GM19023 (cell line): ENCODE measurements at regions not wholly inside any gene's neighbourhood (a gene's known extent, or its start where the extent isn't known, plus 50 kb on each side); places are given as distances from the start of the nearest gene placed in this dataset.

Experiments used
- ATAC-seq: cut with Tn5 transposase; IDR thresholded peaks from one replicate; pipeline ENCODE4 v1.9.1; 2021; ENCODE audit warnings: mild to moderate bottlenecking, moderate library complexity; ENCODE audit not compliant: unreplicated experiment

DNA sequence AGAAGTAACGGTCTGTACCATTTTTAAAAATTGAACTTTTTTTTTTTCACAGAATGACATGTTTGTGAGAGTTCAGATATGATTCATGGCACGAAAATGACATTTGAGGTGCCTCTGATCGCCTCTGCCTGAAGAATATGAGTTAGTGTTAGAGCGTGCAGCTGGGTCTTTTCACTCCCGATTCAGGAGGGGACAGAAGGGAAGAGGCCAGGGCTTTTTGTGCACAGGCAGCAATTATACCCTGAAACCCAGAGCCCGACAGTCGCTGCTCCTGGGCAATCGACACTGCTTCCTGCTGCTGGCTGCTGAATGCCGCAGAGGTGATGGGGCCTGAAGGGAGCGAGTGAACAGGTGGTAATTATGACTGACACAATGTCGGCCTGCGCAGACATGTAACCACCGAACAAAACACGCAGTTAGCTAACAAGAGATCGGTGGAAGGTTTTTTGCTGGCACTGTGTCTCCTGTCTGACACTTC is 652.0 kb upstream of the NOX3 start:
- ATAC-seq: no peak

DNA sequence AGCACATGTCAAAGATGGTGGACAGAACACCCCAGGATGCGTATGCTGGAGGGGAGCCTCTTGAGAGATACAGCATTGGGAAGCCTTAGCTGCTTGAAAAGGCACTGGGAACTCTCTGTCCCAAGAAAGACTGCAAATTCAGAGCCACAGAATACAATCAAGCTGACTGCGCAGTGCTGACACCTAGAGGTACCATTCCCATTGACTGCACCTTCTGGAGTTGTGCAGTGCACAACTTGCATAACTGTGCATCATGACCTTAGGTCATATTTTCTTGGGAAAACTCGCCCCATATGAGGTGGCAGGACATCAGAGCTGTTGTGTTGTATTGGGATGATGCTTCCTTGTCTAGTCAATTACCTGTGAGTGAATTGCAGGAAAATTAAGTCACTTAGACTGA is 646.5 kb upstream of the NOX3 start:
- no peak for ATAC-seq

DNA sequence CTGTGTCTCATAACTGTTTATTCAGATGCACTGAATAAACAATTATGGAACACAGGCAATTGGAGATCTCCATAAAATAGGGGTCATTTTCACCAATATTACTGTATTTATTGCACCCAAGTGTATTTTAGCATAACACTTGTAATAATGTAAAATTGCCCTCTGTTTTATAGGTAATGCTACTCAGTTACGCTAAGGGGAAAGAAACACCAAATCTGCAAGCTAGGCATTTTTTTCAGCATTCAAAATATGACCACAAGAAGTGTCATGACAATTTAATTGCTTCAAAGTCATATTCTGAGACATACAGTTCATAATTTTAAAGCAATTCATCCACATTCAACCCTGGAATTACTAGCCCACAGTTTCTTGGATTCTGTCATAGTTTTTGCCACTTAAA is 643.2 kb upstream of the NOX3 start:
- no peak for ATAC-seq

DNA sequence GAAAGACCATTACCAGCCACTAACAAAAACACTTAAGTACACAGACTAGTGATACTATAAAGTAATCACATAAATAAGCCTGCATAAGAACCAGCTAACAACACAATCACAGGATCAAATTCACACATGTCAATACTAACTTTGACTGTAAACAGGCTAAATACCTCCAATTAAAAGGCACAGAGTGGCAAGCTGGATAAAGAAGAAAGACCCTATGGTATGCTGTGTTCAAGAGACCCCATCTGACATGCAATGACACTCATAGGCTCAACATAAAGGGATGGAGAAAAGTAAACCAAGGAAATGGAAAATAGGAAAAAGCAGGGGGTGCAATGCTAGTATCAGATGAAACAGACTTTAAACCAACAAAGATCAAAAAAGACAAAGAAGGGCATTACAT is 631.8 kb upstream of the NOX3 start:
- ATAC-seq: no peak

DNA sequence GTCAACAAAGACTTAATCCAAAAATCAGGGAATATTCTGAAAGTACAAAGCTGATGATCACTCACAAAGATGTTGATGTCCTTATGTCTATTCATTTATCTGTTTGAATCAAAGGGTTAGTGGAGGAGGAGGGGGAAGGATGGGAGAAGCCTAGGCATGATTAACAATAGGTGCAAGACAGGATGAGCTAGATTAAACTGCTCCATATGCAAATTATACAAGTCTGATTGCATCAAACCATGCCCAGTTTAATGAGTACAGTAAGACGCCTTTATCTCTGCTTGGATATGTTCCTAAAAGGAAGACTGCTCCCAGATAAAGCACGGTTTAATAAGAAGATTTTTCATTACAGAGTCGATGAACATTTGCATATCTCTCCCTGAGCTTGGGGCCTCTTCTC is 626.4 kb upstream of the NOX3 start:
- ATAC-seq: no peak

DNA sequence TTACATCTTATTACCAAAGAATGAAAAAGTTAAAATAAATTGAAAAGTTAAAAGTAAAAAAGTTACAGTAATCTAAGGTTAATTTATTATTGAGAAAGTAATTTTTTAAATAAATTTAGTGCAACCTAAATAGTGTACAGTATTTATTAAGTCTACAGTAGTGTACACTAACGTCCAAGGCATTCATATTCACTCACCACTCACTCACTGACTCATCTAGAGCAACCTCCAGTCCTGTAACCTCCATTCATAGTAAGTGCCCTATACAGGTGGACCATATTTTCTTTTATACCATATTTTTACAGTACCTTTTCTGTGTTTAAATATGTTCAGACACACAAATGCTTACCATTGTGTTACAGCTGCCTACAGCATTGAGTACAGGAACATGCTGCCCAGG is 624.7 kb upstream of the NOX3 start:
- no peak for ATAC-seq

DNA sequence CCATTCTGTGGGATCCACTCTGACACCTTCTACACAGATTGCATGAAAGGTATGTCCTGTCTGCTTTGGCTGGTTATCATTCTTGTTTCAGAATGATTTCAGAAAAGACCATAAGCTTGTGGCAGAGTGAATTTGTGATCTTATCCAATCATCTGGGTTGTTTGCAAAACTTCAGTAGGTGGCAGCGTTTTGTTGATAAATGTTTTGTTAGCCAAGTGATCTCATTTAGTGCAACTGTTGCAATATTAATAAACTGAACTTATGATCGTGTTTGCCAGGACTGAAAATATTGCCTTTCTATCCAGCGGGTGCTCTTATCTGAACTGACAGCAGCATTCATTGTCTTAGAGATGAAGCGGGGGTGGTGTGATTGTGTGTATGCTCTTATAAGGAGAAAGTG is 613.2 kb upstream of the NOX3 start:
- no peak for ATAC-seq

DNA sequence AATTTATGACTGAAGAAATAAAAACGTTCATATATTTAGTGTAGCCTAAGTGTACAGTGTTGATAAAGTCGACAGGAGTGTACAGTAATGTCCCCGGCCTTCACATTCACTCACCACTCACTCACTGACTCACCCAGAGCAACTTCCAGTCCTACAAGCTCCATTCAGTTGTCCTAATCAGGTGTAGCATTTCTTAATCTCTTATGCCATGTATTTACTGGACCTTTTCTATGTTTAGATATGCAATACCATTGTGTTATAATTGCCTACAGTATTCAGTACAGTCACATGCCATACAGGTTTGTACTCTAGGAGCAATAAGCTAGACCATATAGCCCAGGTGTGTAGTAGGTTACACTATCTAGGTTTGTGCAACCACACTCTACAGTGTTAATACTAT is 610.2 kb upstream of the NOX3 start:
- no peak for ATAC-seq

DNA sequence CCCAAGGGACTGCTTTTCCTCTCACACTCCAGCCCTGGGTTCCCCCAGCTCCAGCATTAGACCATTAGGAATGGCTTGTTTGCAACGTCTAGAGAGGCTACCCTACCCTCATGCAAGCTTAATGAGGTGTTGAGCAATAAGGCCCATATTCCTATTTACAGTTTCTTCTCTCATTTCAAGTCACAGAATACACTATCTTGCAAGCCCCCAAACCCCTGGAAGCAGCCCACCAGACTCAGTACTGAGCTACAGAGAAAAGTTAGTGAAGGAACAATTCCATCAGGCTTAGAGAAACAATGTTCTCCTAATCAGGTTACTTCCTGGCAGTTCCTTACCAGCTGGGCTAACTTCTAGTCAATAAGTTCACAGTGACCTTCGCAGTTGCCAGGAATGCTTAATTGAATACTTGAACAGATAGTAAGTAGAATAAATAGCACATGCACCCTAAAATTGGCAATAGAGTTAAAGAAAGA is 606.5 kb upstream of the NOX3 start:
- no peak for ATAC-seq

DNA sequence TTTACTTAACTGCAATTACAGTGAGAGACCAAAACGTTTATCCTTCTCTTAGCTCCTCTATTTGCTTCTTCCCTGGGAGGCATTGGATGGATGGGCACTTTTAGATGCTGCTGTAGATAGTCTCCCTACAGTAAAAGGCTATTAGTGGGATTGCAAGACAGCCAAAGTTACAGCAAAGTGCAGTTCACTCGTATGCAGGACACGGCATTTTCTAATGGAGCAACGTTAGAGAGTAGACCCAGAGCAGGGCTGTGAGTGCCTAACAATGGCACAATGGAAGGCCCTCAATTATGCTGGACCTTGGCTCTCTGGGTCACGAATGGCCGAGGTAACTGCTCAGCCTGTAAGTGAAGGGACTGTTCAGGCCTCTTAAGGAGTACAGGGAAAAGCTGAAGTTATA is 605.8 kb upstream of the NOX3 start:
- ATAC-seq: no peak

DNA sequence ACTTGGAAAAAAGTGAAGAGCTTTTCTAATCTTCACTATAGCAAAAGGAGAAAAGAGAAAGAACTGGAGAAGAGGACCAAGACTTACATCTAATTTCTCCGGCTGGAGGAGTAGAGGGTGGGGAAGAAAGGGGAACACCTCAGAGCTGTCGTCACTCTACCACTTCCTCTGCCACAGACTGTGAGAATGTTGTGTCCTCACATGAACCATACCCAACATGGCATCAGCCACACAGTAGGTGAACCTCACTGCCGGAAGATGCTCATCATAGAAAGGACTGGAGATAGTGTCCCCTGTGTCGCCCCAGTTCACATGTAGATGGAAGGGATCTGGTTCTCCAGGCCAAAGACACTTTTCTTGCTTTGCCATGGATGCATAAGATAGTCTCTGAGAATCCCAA is 604.4 kb upstream of the NOX3 start:
- no peak for ATAC-seq

DNA sequence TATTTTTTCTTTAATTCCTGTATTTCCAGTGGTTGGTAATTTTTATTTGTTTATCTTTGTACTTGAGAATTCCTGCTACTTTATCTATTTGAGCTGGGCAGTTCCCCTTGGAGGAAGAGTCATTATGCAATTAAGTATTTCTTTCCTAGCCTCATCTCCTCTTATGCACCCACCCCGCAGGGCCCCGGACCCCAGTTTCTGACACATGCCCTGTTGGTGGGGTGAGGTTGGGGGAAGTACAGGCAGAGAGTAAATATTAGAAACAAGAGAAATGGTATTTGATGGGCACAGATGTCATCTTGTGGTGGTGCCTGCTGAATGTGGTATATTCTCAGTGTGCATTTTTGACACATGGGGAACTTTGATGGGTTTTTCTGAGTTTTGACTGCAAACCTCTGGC is 602.7 kb upstream of the NOX3 start:
- no peak for ATAC-seq

DNA sequence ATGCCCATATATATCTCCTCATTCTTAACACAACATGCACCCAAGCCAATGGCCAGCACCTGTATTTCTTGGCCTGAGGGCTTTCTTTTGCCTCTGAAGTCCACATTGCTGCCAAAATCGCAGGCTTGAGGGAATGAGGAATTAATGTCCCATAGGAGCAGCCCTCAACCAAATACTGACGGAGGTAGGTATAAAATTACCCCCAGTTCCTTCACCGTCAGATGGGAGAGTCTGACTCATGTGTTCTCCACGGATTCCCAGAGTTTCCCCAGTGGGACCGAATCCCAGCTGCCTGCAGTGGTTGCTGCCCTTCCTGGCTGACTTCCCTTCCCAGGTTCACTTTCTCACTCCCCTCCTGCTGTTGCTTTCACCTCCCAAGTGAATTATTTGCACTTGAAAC is 602.2 kb upstream of the NOX3 start:
- ATAC-seq: no peak

DNA sequence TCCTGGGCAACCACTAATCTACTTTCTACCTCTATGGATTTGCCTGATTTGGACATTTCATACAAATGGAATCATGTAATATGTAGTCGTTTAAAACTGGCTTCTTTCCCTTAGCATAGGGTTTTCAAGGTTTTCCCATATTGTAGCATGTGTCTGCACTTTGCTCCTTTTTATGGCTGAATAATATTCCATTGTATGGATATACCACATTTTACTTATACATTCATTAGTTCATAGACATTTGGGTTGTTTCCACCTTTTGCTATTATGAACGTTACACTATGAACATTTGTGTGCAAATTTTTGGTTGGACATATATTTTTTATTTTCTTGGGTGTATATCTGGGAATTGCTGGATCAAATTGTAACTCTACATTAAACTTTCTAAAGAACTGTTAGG is 600.4 kb upstream of the NOX3 start:
- ATAC-seq: no peak

DNA sequence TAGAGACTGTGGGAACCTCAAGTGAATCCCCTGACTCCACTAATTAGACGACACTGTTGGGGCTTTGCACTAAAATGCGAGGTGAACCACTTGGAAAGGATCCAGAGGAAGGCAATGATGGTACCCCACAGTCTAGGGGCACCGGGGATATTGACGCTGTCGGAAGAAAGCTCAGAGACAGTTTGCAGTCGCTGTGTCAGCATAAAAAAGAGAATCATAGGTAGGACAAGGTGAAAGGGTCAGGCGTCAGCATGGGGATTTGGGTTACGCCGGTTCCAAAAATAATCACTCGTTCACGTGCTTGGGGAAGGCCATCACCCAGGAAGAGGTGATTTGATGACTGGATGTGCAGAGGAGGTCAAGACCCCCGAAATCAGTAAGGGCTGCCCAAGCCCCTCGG is 598.0 kb upstream of the NOX3 start:
- no peak for ATAC-seq

DNA sequence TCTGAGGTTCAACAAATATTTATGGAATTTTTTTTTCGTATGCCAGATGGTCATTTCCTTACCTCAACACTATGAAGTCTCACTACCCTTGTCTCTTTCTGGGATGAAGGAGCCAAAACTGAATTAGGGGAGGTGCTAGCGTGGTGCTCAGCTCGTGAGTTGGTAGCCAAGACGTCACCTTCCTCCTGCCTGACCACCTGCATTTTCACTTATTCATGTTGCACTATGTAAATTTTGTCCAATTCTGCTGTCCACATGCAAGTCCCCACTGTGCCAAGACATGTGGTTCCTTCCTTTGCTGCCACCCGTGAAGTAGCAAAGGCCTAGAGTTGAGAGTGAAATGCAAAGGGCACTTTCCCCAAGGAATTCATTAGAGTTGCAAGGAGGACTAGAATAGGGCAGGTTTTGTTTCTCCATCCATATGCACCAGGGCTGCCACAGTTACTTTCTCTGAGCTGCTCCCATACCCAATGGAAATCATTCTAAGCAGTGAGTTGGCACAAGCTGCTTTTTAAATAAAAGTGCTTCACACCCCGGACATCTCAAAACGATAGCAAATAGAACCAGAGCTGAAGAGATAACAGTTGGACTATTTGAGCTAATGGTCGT is 591.3 kb upstream of the NOX3 start:
- no peak for ATAC-seq

DNA sequence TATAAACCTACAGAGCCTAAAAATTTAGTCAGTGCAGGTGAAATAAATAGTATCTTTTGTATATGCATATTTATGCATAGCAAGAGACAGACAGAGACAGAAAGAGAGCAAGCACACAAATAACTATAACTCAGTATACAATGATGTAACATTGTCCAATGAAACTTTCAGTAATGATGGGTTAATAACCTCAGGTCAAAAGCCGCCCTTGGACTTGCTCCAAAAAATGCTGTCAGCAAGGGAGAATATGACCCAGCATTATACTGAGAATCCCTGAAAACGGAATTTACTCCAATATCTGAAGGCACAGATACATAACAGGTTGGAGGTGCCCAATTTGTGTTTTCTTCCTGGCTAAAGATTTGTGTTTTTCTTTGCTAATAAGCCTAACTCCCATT is 590.6 kb upstream of the NOX3 start:
- ATAC-seq: no peak

DNA sequence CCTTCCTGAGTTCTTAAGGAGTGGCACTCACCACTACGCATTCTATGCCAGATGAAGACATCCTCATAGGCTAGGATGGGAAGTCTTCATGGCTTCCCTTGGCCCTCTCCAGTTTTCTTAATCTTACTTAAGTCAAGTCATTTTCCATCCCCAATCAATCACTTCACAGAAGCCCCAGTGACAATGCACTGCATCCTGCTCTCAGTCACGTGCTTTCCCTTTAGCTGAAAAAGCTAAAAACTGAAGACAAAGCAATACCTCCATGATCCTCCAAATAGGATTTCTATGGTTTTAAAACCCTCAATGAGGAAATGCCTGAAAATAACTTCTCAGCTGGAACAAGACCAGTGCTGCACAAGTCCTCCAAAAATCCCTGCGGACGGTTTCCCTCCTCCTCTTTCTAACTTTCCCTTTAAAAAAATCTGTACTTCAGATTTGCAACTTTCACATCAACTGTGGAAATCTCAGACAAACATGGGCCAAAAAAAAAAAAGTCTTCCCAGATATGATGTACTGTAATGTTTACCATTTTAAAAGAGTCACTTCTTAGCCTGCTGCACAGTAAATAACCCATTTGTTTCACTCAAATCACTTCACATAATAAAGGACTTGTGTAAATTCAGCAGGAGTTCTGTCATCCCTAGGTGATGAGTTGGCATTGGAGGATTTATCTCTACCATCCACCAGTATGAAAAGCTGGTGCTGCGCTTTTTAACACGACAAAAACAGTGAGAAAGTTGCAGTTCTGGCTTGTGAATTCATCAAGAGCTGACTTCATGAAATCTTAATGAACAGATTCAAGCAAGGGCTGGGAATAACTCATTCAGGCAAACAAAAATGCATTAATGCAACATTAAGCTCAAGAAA is 590.0 kb upstream of the NOX3 start:
- ATAC-seq: no peak

DNA sequence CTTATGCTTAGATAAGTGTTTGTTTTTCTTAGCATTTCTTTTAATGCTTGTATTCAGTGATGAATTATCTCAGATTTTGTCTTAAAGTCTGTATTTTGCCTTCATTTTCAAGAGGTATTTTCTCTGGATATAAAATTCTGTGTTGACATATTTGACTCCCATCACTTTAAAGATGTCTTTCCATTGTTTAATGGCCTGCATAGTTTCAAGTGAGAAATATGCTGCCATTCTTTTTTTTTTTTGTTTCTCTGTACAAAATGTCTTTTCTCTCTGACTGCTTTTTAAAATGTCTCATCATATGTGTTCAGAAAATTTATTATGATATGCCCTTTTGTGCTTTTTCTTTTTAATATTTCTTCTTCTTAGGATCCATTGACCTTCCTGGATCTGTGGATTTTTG is 578.0 kb upstream of the NOX3 start:
- ATAC-seq: no peak

DNA sequence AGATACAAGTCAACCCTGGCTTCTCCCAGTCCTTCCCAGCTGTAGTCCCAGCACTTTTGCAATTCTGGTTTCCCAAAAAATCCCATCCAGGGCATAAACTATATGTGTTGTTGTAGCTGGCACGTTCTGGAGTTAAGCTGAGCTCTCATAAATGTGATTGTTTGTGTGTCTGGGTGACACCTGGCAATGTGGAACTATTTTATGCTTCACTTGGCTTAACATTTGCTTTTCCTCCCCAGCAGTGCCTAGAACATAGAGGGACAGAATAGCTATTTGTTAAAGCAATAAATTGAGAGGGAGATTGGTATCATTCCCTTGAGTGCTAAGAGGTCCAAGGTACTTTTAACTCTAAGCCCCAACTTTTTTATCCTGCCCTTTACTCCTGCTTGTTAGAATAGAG is 575.9 kb upstream of the NOX3 start:
- no peak for ATAC-seq

DNA sequence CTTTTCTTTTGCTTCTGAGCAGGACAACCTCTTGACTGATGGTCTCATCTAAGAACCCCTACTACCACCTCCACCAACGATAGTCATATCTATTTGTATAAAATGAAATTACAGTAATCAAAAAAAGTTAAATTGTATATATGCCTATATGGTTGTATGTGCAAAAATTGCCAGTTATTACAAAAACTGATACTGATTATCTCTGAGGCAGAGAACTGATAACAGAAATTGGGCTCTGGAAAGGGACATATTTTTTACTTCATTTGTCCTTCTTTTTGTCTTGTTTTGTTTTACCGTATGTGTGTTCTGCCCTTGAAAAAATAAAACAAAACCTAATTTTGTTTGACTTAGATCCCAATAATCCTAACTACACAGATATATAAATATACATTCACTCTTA is 574.4 kb upstream of the NOX3 start:
- no peak for ATAC-seq

DNA sequence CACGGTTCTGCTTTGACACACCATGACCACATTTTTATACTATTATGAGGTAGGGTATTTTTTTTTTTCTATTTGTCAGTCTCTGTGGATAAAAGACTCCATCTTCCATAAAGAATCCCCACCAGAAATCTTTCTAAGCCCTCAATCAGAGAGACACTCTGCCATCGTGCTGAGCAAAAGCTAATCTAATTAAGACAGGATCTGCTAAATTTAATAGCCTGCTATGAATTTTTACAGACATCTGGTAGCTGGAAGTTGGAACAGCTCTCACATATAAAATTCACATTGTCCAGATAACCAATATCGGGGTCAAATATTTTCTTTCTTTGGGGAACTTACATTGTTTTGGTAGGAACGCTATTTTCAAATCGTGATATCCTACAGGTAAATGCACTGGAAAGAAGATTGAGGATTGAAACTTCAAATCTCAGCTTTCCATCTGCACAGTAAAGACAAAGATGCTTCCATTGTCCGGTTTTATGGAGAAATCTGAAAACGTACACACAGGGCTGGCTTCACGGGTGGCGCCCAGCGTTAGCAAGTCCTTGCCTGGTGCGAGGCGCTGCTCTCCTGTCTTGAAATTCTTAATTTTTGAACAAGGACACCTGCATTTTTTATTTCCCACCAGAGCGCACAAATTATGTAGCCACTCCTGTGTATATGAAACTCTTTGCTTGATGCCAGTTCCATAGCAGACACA is 573.8 kb upstream of the NOX3 start:
- no peak for ATAC-seq
